ENCODE measurements at regions not wholly inside any gene's neighbourhood (a gene's known extent, or its start where the extent isn't known, plus 50 kb on each side); places are given as distances from the start of the nearest gene placed in this dataset.
A peak's percentile ranks its signal among the peaks of the same experiment; 100 is the strongest.
"Not testable (repeated sequence)": the region's sequence is repeated elsewhere in the genome, so short reads cannot be mapped to it uniquely, and the experiment has no call there.

DNA sequence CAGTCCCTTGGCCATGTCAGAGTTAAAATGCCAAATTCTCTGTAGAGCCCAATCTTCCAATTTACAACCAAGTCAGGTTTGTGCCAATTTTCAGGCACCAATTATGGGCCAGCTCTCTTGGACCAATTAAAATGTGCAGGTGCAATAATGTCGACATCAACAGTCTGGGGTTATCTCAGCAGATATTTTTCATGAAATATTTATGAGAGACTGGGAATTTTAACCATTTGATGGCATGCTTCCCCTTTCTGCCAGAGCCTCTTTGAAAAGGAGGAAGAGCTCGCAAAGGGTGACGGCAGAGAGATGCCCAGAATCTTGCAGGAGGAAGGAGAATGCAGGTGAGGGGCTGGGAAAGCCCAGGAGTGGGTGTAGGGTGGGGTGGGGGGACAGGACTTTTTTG lies 100.8 kb upstream of the SYT13 start:
- DNase-seq (ENCODE audit: low read depth, low spot score), result no peak

GRCh38 chr11:45385844-45386243 lies 99.7 kb upstream of the SYT13 start:
- DNase-seq (ENCODE audit: low read depth, low spot score), result no peak

DNA sequence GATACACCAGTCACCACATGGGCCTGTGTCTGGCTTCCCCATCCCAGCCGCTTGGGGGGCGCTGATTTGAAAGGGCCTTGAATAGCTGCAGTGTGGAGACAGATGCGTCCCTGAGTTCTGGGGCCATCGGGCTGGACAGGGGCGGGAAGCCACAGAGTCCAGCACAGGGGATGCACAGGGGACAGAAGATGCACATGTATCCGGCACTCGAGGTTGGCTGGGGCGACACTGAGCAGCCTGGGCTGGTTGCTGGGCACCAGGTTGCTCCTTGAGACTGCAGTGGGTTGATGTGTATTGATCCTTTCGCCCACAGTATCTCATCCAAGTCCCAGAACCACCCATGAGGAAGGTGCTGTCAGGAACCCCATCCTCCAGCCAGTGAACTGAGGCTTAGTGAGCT lies 99.3 kb upstream of the SYT13 start:
- no peak for DNase-seq (ENCODE audit: low read depth, low spot score)

GRCh38 chr11:45384711-45385241 lies 98.6 kb upstream of the SYT13 start:
- DNase-seq (ENCODE audit: low read depth, low spot score), result no peak

- no peak for DNase-seq (ENCODE audit: low read depth, low spot score)
These were observed 97.9 kb upstream of the SYT13 start for GRCh38 chr11:45384016-45384415.

DNA sequence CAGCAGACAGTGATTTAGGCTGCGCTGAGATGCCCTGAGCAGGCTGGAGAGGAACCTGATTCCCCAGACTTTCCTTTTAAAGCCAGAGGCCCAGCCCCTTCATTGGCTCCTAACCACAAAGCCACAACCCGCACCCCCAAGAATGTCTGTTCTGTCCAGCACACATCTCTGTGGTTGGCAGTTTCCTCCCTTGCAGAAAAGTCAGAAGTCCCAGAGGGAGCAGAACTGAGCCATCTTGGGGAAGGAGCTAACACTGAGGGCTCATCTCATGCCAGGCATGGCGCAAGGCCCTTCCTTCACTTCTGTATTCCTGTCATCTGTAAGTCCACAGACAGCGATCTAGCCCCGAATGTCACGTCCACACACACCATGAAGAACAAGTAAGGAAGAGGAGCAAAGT lies 97.1 kb upstream of the SYT13 start:
- no peak for DNase-seq (ENCODE audit: low read depth, low spot score)

DNA sequence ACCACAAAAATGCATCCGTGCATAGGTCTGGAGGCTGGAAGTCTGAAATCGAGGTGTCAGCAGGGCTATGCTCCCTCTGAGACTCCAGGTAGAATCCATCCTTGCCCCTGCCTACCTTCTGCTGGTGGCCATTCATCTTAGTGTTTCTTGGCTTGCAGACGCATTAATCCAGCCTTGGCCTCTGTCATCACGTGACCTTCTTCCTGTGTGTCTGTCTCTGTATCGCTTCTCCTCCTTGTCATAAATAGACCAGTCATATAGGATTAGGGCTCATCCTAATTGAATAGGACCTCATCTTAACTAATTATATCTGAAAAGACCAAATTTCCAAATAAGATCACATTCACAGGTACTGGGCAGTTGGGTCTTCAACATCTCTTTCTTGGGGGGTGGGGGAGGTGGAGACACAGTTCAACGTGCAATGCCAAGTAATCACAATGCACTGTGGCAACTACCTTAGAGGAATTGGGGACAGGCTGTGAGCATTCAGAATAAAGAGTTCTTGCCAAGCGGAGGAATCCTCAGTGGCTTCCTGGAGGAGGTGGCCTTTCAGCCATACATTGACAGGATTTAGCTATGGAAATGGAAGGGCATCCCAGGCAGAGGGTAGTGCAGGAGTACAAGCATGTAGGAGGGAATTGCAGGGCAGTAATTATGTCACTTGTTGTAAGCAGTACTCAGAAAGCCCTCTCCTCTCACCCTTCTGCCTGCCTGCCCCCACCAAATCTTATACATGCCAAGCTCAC lies 96.2 kb upstream of the SYT13 start:
- no peak for DNase-seq (ENCODE audit: low read depth, low spot score)

GRCh38 chr11:45379162-45379863 lies 93.2 kb upstream of the SYT13 start:
- no peak for DNase-seq (ENCODE audit: low read depth, low spot score)

- DNase-seq (ENCODE audit: low read depth, low spot score), result no peak
These were observed 92.4 kb upstream of the SYT13 start for GRCh38 chr11:45378516-45378915.

DNA sequence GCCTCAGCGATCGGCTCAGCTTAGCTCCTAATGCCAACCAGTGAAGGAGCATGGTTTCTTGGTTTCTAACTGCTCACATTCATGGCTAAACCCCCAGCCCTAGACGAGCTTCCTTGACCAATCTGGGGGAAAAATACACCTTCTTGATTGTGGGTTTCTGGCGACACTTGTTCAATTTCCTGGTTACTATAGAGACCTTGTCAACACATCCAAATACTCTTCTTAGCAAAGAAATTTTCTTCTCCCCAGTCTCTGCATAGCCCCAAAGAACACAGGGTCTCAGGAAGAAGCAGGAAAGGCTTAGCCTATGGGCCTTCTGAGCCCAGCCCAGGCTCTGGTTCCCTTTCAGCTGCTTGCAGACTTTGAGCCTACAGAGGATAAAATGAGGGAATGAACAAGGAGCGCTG lies 88.5 kb upstream of the SYT13 start:
- no peak for DNase-seq (ENCODE audit: low read depth, low spot score)

DNA sequence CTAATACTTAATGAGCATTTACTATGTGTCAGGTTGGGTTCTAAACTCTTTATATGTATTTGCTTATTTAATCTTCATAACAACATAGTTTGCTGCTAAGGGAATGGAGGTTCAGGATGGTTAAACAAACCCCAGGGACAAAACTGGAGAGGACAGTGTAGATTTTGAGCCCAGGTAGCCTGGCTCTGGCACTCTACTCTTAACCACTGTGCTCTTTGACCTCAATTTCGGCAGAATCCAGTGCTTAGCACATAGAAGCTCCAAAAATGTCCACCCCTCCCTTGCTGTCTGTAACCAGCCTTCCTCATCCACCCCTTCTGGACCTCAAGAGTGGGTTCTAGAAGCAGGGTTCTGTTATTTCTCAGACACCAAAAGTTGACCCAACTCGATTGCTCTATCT lies 88.0 kb upstream of the SYT13 start:
- no peak for DNase-seq (ENCODE audit: low read depth, low spot score)

DNA sequence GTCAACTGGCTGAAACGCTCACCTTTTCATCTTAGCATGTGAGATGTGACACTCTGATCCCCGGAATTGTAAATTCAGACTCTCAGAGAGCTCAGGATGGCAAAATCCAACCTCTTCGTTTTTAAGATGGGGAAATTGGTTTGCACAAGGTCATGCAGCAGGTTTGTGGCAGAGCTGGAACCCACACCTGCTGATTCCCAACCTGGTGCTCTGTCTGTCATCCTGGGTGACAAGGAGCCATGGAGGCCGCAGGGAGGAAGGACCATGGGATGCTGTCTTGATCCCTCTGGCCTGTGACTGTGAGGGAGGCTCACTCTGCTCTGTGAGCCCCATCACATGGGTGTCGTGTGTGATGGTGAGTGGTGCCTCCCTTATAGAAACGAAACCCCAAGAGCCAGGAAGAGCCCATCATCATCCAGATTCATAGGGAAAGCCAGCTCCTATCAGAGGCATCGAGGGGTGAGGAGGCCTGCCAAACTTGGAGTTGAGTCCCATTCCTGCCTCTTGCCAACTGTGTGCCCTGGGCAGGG lies 87.4 kb upstream of the SYT13 start:
- no peak for DNase-seq (ENCODE audit: low read depth, low spot score)

- not testable (repeated sequence) for DNase-seq (ENCODE audit: low read depth, low spot score)
These were observed 86.3 kb upstream of the SYT13 start for GRCh38 chr11:45372414-45372813.

DNA sequence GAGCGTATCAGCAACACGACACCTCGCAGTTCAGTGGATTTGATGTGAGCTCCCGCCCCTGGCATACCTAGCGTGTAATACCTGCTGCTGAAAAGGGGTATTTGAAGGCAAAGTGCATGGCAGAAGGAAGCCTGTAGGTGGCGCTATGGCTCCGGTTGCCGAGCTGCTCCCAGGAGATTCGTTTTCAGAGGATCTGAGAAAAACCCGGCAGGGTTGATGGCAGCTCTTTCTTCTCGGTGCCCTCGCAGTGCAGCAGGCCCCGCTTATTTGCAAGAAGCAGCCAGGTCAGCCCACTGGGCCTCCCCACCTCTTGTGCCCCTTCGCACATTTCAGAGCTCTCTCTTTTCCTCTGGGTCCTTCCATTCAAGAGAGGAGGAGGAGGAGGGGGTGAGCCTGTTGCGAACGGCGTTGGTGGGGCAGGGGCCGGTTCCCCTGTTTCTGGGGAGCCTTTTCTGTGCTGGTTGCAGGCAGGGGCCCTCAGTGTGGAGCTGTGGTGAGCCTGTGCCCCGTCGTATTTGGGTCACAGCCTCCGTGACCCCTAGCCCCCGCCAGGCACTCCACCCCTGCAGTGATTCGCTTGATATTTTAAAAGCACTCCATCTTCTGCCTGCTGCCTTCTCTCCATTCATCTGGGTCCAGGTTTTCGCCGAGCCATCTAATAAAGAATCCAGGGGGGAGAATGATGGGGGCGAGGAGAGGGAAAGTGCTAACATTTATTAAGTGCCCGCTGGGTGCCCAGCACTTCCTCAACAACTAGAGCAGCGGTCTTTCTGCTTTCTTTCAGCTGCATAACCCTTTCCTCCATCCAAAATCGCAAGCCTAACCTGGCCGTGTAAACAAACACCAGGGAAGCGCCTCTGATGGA lies 85.3 kb upstream of the SYT13 start:
- DNase-seq (ENCODE audit: low read depth, low spot score), result peak; percentile 40

DNA sequence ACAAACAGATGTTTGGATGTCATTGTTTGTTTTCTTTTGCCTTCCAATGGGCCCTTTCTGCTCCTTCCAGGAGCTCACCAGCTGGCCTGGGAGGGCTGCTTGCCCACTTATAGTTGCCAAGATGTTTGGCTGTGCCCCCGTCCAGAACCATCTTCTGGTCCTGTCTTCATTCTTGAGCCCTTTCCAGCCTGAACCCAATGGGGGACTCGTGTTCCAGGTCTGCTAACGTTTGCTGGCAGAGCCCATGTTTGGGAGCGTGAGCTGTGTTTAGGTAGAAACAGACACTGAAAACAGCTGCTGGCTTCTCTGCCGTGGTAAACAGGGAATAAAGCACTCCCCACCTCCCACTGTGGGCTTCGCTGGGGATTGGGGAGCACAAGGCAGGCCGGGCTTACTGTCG lies 83.2 kb upstream of the SYT13 start:
- DNase-seq (ENCODE audit: low read depth, low spot score), result no peak

DNA sequence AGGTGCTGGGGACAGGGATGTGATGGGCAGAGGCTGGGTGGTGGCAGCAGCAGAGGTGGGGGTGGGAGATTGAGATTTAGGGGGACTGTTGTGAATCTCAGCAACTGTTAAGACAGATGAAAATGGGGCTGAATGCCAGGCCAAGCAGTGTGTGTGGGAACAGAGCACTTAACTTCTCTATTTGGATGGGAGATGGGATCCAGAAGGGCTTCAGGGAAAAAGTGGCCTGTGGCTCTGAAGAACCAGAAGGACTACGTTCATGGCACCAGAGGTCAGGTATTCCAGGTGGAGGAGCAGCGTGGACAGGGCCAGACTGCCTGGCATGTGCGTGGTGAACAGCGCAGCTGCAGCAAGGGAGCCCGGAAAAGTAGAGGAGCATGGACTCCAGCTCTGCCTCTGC lies 82.6 kb upstream of the SYT13 start:
- no peak for DNase-seq (ENCODE audit: low read depth, low spot score)

- DNase-seq (ENCODE audit: low read depth, low spot score), result no peak
These were observed 80.6 kb upstream of the SYT13 start for GRCh38 chr11:45366619-45367190.

GRCh38 chr11:45365961-45366618 lies 79.9 kb upstream of the SYT13 start:
- DNase-seq (ENCODE audit: low read depth, low spot score), result no peak

GRCh38 chr11:45362636-45363035 lies 76.5 kb upstream of the SYT13 start:
- no peak for DNase-seq (ENCODE audit: low read depth, low spot score)

DNA sequence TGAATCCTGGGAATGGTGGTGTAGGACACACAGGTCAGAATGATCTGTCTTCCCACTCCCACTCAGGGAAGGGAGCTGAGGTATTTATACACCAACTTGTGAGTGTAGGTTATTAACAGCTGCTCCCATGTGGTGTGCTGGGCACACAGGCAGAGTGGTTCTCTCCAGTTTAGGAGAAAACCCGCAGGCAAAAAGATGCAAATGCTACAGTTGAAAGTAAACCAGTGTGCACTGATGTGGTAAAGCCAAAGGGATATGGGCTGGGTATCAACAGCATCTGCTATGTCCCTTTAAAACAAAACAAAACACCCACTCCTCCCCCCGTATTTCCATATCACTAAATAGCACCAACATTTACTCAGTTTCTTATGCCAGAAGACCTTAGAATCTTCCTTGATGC lies 75.4 kb upstream of the SYT13 start:
- no peak for DNase-seq (ENCODE audit: low read depth, low spot score)

DNA sequence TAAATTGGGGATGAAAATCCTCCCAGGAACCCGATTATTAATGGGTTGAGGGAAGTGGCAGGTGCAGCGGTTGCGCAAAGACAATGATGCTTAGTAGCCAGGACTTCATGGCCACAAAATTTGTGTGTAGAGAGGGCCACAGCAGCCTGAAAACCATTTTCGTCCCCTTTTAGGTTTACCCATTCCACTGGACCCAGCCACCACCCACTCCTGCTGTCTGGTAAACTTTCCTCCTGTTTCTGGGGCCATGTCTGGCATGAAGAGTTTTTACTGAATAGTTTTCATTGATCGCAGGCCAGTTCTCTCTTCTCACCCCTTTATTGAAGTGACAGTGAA lies 69.5 kb upstream of the SYT13 start:
- DNase-seq (ENCODE audit: low read depth, low spot score), result no peak

Data from smooth muscle cell of the brain vasculature (primary cell).